K562 (cell line): ENCODE measurements at regions not wholly inside any gene's neighbourhood (a gene's known extent, or its start where the extent isn't known, plus 50 kb on each side); places are given as distances from the start of the nearest gene placed in this dataset.

ENCODE experiments used
- CREB3L1 ChIP-seq: fragments of 450-650 bp; IDR thresholded peaks from 2 replicates; pipeline ENCODE4 v1.6.1; 2014; ENCODE audit warnings: low read depth, mild to moderate bottlenecking, moderate library complexity, borderline replicate concordance
- JUND ChIP-seq, 2 experiments: IDR thresholded peaks; 2 replicates in 1 of 2; 3 replicates in 1 of 2; pipeline ENCODE4 v1.6.1; 2011; ENCODE audit warnings: borderline replicate concordance in 2 of 2, low read depth in 2 of 2, low read length in 2 of 2, improper control_type of control experiment in 1 of 2, missing biosample characterization in 1 of 2, missing genetic modification characterization in 1 of 2, missing genetic modification reagents in 1 of 2
- KLF13 ChIP-seq: fragments of 450-650 bp; IDR thresholded peaks from 2 replicates; pipeline ENCODE4 v1.6.1; 2016; ENCODE audit warnings: missing genetic modification characterization, low read depth, mild to moderate bottlenecking, missing compliant biosample characterization, moderate library complexity, borderline replicate concordance
- MYNN ChIP-seq, 2 experiments: sonication (generic); formaldehyde crosslinking in 1 of 2; IDR thresholded peaks; 2 replicates each; pipeline versions ENCODE4 v1.5.0 to v1.6.1; 2016 to 2020; ENCODE audit warnings: antibody characterized with exemption in 1 of 2, missing genetic modification reagents in 1 of 2
- NFIC ChIP-seq: fragments of 450-650 bp; IDR thresholded peaks from 2 replicates; pipeline ENCODE4 v1.6.1; 2017; ENCODE audit warnings: mild to moderate bottlenecking, inconsistent platforms
- TEAD4 ChIP-seq, 2 experiments: sonication (generic) in 1 of 2; formaldehyde crosslinking in 1 of 2; IDR thresholded peaks; 2 replicates each; pipeline versions ENCODE4 v1.6.1 to v1.8.0; 2012 to 2022; ENCODE audit warnings: borderline replicate concordance in 1 of 2, inconsistent platforms in 1 of 2, low read length in 1 of 2, mild to moderate bottlenecking in 1 of 2, missing genetic modification reagents in 1 of 2
- ZNF143 ChIP-seq: sonication (generic); formaldehyde crosslinking; IDR thresholded peaks from 2 replicates; pipeline ENCODE4 v1.9.0; 2022; ENCODE audit warnings: mild to moderate bottlenecking, missing genetic modification reagents
- TF ChIP-seq, protein P1 (sequence below), 3 experiments: fragments of 200-800 bp in 1 of 3; fragments of 250-450 bp in 1 of 3; fragments of 450-650 bp in 1 of 3; sonication (Bioruptor Pico) in 1 of 3; sonication (Bioruptor generic) in 1 of 3; formaldehyde crosslinking in 1 of 3; IDR thresholded peaks; 2 replicates each; pipeline versions ENCODE4 v1.6.1 to v1.8.0; 2016 to 2022; ENCODE audit warnings: mild to moderate bottlenecking in 2 of 3, missing genetic modification characterization in 2 of 3, missing compliant biosample characterization in 1 of 3, moderate library complexity in 1 of 3
- TF ChIP-seq, protein P2 (sequence below): sonication (generic); formaldehyde crosslinking; IDR thresholded peaks from 2 replicates; pipeline ENCODE4 v1.8.0; 2022; ENCODE audit warnings: mild to moderate bottlenecking, missing genetic modification reagents, borderline replicate concordance
- TF ChIP-seq, protein P3 (sequence below), 2 experiments: IDR thresholded peaks; 2 replicates each; pipeline ENCODE4 v1.6.1; 2011; ENCODE audit warnings: borderline replicate concordance in 1 of 2, control low read depth in 1 of 2, low read depth in 1 of 2, low read length in 1 of 2, mild to moderate bottlenecking in 1 of 2, mixed read lengths in 1 of 2, moderate library complexity in 1 of 2; ENCODE audit not compliant: insufficient read depth in 1 of 2, insufficient read length in 1 of 2, poor library complexity in 1 of 2, severe bottlenecking in 1 of 2; ENCODE audit errors: extremely low read depth in 1 of 2
- TF ChIP-seq, protein P4 (sequence below): fragments of 250-450 bp; sonication (Bioruptor Pico); IDR thresholded peaks from 2 replicates; pipeline ENCODE4 v1.5.0; 2022; ENCODE audit warnings: mild to moderate bottlenecking

DNA sequence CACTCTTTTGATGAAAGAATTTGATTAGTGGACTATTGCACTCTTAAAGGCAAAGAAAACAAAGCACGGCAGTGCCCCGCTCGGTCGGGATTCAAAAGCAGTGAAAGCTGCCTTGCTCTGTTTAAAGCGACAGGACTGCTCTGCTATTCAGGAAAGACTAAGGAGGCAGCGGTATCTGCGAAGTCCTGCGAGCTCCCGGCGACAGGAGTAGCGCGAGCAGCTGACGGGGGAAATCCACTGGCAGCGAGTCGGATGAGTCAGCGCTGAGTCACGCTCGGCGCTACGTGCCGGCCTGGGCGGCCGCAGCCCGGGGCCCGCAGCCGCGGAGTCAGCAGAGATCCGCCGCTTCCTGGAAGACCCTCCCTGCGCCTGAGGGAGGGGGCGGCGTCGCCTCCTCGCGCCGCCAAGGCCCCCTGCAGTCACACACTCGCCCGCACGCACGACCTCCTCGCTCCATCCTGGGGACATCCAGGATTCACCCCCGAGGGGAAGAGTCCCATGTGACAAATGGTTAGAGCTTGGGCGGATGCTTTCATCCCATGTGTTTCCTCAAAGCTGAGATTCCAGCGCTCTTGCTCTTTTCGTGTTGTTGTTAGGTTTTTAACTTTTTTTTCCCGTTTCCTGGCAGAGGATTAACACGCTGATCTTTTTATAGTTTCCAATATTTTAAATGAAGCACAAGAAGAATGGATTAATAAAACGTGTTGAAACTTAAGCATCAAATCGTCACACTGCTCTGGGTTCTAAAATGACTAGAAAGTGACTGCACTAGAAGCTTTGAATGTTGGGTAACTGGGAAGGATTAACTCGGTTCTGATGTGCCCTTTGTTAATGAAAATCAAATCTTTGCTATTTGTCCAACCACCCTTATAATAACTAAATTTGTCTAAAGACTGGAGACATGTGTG lies 102.5 kb downstream of the ARRDC3 start (continued):
- TF ChIP-seq, protein P1, sequence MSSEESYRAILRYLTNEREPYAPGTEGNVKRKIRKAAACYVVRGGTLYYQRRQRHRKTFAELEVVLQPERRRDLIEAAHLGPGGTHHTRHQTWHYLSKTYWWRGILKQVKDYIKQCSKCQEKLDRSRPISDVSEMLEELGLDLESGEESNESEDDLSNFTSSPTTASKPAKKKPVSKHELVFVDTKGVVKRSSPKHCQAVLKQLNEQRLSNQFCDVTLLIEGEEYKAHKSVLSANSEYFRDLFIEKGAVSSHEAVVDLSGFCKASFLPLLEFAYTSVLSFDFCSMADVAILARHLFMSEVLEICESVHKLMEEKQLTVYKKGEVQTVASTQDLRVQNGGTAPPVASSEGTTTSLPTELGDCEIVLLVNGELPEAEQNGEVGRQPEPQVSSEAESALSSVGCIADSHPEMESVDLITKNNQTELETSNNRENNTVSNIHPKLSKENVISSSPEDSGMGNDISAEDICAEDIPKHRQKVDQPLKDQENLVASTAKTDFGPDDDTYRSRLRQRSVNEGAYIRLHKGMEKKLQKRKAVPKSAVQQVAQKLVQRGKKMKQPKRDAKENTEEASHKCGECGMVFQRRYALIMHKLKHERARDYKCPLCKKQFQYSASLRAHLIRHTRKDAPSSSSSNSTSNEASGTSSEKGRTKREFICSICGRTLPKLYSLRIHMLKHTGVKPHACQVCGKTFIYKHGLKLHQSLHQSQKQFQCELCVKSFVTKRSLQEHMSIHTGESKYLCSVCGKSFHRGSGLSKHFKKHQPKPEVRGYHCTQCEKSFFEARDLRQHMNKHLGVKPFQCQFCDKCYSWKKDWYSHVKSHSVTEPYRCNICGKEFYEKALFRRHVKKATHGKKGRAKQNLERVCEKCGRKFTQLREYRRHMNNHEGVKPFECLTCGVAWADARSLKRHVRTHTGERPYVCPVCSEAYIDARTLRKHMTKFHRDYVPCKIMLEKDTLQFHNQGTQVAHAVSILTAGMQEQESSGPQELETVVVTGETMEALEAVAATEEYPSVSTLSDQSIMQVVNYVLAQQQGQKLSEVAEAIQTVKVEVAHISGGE (CRISPR knock-in tag; IDR thresholded peaks at IDR 0.05), result no peak
- TF ChIP-seq KLF13 (peak; percentile 58; the same call in 1 of the 2 replicates), ZNF143 (0 out of 2 replicates have a peak, but pooled peaks have one; percentile 34), CREB3L1 (peak; percentile 53; the same call in 1 of the 2 replicates), TEAD4 (IDR thresholded peaks at IDR 0.05; ENCODE audit: low read length) (no peak; the same call in 1 of the 2 replicates), TEAD4 (CRISPR knock-in tag; IDR thresholded peaks at IDR 0.05; ENCODE audit: borderline replicate concordance) (peak; percentile 84; the same call in 1 of the 2 replicates), JUND (IDR thresholded peaks at IDR 0.05; ENCODE audit: borderline replicate concordance, low read depth, low read length) (peak; percentile 100), JUND (tag; IDR thresholded peaks at IDR 0.05; ENCODE audit: borderline replicate concordance, low read depth, low read length) (peak; percentile 100), NFIC (peak; percentile 59), MYNN (IDR thresholded peaks at IDR 0.05) (peak; percentile 81), MYNN (CRISPR knock-in tag; IDR thresholded peaks at IDR 0.05) (no peak)
- TF ChIP-seq, protein P2, sequence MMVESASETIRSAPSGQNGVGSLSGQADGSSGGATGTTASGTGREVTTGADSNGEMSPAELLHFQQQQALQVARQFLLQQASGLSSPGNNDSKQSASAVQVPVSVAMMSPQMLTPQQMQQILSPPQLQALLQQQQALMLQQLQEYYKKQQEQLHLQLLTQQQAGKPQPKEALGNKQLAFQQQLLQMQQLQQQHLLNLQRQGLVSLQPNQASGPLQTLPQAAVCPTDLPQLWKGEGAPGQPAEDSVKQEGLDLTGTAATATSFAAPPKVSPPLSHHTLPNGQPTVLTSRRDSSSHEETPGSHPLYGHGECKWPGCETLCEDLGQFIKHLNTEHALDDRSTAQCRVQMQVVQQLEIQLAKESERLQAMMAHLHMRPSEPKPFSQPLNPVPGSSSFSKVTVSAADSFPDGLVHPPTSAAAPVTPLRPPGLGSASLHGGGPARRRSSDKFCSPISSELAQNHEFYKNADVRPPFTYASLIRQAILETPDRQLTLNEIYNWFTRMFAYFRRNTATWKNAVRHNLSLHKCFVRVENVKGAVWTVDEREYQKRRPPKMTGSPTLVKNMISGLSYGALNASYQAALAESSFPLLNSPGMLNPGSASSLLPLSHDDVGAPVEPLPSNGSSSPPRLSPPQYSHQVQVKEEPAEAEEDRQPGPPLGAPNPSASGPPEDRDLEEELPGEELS (CRISPR knock-in tag), result peak; percentile 61; the same call in 1 of the 2 replicates
- TF ChIP-seq, protein P3, sequence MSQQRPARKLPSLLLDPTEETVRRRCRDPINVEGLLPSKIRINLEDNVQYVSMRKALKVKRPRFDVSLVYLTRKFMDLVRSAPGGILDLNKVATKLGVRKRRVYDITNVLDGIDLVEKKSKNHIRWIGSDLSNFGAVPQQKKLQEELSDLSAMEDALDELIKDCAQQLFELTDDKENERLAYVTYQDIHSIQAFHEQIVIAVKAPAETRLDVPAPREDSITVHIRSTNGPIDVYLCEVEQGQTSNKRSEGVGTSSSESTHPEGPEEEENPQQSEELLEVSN (IDR thresholded peaks at IDR 0.05; ENCODE audit: borderline replicate concordance in 1 of 2, extremely low read depth in 1 of 2, insufficient read depth in 1 of 2, insufficient read length in 1 of 2, low read depth in 1 of 2, low read length in 1 of 2, poor library complexity in 1 of 2, severe bottlenecking in 1 of 2), result peak; percentile 73 to 76
- TF ChIP-seq, protein P4, sequence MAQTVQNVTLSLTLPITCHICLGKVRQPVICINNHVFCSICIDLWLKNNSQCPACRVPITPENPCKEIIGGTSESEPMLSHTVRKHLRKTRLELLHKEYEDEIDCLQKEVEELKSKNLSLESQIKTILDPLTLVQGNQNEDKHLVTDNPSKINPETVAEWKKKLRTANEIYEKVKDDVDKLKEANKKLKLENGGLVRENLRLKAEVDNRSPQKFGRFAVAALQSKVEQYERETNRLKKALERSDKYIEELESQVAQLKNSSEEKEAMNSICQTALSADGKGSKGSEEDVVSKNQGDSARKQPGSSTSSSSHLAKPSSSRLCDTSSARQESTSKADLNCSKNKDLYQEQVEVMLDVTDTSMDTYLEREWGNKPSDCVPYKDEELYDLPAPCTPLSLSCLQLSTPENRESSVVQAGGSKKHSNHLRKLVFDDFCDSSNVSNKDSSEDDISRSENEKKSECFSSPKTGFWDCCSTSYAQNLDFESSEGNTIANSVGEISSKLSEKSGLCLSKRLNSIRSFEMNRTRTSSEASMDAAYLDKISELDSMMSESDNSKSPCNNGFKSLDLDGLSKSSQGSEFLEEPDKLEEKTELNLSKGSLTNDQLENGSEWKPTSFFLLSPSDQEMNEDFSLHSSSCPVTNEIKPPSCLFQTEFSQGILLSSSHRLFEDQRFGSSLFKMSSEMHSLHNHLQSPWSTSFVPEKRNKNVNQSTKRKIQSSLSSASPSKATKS, result no peak
